Thyroid gland (tissue), 4 donors: ENCODE measurements at regions not wholly inside any gene's neighbourhood (a gene's known extent, or its start where the extent isn't known, plus 50 kb on each side); places are given as distances from the start of the nearest gene placed in this dataset.

Source experiments
- CTCF ChIP-seq, 6 experiments: fragments of 200-600 bp in 3 of 6; fragments of 450-650 bp in 3 of 6; sonication (generic) in 3 of 6; IDR thresholded peaks; one replicate each; pipeline ENCODE4 v1.5.1; 2016 to 2019; ENCODE audit warnings: antibody characterized with exemption in 6 of 6, mild to moderate bottlenecking in 2 of 6, inconsistent platforms in 1 of 6, moderate library complexity in 1 of 6
- POLR2A ChIP-seq, 2 donors: fragments of 450-650 bp; IDR thresholded peaks; one replicate each; pipeline ENCODE4 v1.6.1; 2017; ENCODE audit warnings: antibody characterized with exemption in 2 of 2, mild to moderate bottlenecking in 2 of 2, moderate library complexity in 1 of 2

- TF ChIP-seq CTCF (IDR thresholded peaks at IDR 0.05) (no peak), POLR2A (IDR thresholded peaks at IDR 0.05) (no peak)
Measured at GRCh38 chr9:40911647-40912046, 216.8 kb downstream of the FOXD4L6 start.
